ENCODE measurements at regions not wholly inside any gene's neighbourhood (a gene's known extent, or its start where the extent isn't known, plus 50 kb on each side); places are given as distances from the start of the nearest gene placed in this dataset.

DNA sequence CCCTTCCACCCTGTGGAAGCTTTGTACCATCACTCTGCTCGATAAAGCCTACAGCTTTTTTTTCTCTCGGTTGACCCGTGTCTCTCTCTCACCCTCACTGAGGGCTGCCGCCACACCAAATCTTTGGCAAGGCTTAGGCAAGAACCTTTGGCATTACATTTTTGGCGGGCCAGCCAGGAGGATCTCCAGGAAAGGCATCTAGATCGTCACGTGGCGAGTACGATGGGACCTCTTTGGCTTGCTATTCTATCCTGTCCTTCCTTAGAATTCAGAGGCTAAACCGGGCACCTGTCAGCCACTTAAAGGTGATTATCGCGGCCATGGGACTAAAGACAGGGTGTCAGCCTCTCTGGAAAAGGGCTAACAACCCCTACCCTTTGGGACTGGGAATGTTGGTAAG lies 96.2 kb downstream of the UGT2B28 start:
- POLR2A ChIA-PET = no interaction called here

DNA sequence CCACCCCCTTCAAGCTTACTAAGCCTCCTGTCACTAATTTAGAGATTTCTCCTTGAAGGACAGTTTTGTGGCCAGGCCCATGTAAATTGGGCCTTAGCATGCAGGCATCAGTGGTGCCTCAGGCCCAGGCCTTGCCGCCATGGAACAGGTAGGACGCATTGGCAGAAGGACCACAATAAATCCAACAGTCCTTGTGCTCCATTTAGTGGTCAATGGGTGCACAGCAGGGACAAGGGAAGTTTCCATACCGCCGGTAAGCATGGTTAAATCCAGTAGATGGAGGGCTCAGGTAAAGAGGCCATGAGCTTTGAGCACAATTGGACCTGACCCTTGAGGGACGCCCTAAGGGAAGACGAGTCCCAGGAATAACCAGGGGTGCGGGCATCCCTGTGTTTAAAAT lies 97.3 kb downstream of the UGT2B28 start:
- H3K27ac ChIP-seq = no peak overlapping the region
- POLR2A ChIA-PET = no interaction called here
- TF ChIP-seq FOSB (CRISPR knock-in tag; IDR thresholded peaks at IDR 0.05) (no peak), RARB (CRISPR knock-in tag; IDR thresholded peaks at IDR 0.05) (no peak), CEBPB (IDR thresholded peaks at IDR 0.05) (no peak), ESRRA (IDR thresholded peaks at IDR 0.05; ENCODE audit: borderline replicate concordance, low read length) (no peak), HOXA7 (CRISPR knock-in tag; IDR thresholded peaks at IDR 0.05) (no peak), EHMT2 (IDR thresholded peaks at IDR 0.05; ENCODE audit: low read depth) (no peak), CBX2 (IDR thresholded peaks at IDR 0.05; ENCODE audit: borderline replicate concordance, low read depth) (no peak), SMC3 (IDR thresholded peaks at IDR 0.05) (no peak), MAFK (IDR thresholded peaks at IDR 0.05; ENCODE audit: partially characterized antibody) (no peak), BHLHE40 (IDR thresholded peaks at IDR 0.05; ENCODE audit: low read depth, low read length) (no peak), EHF (CRISPR knock-in tag; IDR thresholded peaks at IDR 0.05) (no peak), MAZ (IDR thresholded peaks at IDR 0.05; ENCODE audit: borderline replicate concordance, low read depth, low read length) (no peak), RCOR1 (IDR thresholded peaks at IDR 0.05; ENCODE audit: low read depth, low read length) (no peak), MYC (IDR thresholded peaks at IDR 0.05; ENCODE audit: borderline replicate concordance, low read length) (no peak), ZFP36 (IDR thresholded peaks at IDR 0.05; ENCODE audit: borderline replicate concordance, partially characterized antibody) (no peak), RNF2 (IDR thresholded peaks at IDR 0.05; ENCODE audit: borderline replicate concordance, low read depth) (no peak), ZC3H11A (IDR thresholded peaks at IDR 0.05) (no peak)
- TF ChIP-seq, protein P1, sequence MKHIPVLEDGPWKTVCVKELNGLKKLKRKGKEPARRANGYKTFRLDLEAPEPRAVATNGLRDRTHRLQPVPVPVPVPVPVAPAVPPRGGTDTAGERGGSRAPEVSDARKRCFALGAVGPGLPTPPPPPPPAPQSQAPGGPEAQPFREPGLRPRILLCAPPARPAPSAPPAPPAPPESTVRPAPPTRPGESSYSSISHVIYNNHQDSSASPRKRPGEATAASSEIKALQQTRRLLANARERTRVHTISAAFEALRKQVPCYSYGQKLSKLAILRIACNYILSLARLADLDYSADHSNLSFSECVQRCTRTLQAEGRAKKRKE (CRISPR knock-in tag; IDR thresholded peaks at IDR 0.05; ENCODE audit: low read depth) = no peak
- TF ChIP-seq, protein P2, sequence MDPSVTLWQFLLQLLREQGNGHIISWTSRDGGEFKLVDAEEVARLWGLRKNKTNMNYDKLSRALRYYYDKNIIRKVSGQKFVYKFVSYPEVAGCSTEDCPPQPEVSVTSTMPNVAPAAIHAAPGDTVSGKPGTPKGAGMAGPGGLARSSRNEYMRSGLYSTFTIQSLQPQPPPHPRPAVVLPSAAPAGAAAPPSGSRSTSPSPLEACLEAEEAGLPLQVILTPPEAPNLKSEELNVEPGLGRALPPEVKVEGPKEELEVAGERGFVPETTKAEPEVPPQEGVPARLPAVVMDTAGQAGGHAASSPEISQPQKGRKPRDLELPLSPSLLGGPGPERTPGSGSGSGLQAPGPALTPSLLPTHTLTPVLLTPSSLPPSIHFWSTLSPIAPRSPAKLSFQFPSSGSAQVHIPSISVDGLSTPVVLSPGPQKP (IDR thresholded peaks at IDR 0.05; ENCODE audit: low read depth, low read length) = no peak
- no peak for ATAC-seq
- no peaks in the 10 kb centered on the region for H3K4me1 ChIP-seq
- CTCF ChIA-PET = no interaction called here
- 72% methylated on average over 7 of the region's 7 CpGs for WGBS (ENCODE audit: missing lambda C conversion rate)
- no peak overlapping the region for H3K4me3 ChIP-seq
- peak in 1 of 2 experiments; percentile 6 for DNase-seq (ENCODE audit: low read depth in 1 of 2, low spot score in 1 of 2)
- no peak overlapping the region for H3K4me2 ChIP-seq
- no peak for FAIRE-seq
- H3K9me3 ChIP-seq = no peaks in the 10 kb centered on the region

More for the DNA sequence above, 96.2 kb downstream of the UGT2B28 start:
- ATAC-seq (no peak), DNase-seq (ENCODE audit: low read depth in 1 of 2, low spot score in 1 of 2) (no peak), FAIRE-seq (no peak)
- Histone ChIP-seq H3K9me3 (no peaks in the 10 kb centered on the region), H3K4me2 (no peak overlapping the region), H3K27ac (no peak overlapping the region), H3K4me3 (no peak overlapping the region), H3K4me1 (no peaks in the 10 kb centered on the region)
- WGBS (ENCODE audit: missing lambda C conversion rate) = 74% methylated on average over 12 of the region's 12 CpGs
- TF ChIP-seq, protein P1 (CRISPR knock-in tag; IDR thresholded peaks at IDR 0.05; ENCODE audit: low read depth) = no peak
- TF ChIP-seq, protein P3, sequence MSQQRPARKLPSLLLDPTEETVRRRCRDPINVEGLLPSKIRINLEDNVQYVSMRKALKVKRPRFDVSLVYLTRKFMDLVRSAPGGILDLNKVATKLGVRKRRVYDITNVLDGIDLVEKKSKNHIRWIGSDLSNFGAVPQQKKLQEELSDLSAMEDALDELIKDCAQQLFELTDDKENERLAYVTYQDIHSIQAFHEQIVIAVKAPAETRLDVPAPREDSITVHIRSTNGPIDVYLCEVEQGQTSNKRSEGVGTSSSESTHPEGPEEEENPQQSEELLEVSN (IDR thresholded peaks at IDR 0.05; ENCODE audit: borderline replicate concordance, low read depth) = no peak
- TF ChIP-seq TFCP2L1 (CRISPR knock-in tag; IDR thresholded peaks at IDR 0.05) (no peak), NPAS2 (CRISPR knock-in tag; IDR thresholded peaks at IDR 0.05; ENCODE audit: borderline replicate concordance) (no peak)
- CTCF ChIA-PET = no interaction called here

DNA sequence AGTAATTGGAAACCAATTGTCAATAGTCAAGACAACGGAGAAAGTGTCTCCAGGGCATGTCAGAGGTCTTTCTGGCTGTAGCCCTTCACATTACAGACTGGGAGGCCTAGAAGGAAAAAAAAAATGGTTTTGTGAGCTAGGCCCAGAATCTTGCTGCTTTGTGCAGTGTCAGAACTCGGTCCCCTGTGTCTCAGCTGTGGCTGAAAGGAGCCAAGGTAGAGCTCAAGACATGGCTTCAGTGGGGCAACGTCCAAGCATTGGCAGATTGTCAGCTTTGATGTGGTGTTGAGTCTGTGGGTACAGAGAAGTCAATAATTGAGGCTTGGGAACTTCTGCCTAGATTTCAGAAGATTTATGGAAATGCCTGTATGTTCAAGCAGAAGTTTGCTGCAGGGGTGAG lies 103.0 kb downstream of the UGT2B28 start:
- H3K4me1 ChIP-seq = no peaks in the 10 kb centered on the region
- TF ChIP-seq TFCP2L1 (CRISPR knock-in tag; IDR thresholded peaks at IDR 0.05) = no peak
- TF ChIP-seq RARB (CRISPR knock-in tag; IDR thresholded peaks at IDR 0.05) = no peak
- TF ChIP-seq, protein P4, sequence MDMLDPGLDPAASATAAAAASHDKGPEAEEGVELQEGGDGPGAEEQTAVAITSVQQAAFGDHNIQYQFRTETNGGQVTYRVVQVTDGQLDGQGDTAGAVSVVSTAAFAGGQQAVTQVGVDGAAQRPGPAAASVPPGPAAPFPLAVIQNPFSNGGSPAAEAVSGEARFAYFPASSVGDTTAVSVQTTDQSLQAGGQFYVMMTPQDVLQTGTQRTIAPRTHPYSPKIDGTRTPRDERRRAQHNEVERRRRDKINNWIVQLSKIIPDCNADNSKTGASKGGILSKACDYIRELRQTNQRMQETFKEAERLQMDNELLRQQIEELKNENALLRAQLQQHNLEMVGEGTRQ (IDR thresholded peaks at IDR 0.05) = no peak
- TF ChIP-seq RNF2 (IDR thresholded peaks at IDR 0.05; ENCODE audit: borderline replicate concordance, low read depth) = no peak
- H3K4me2 ChIP-seq = no peak overlapping the region
- no peak overlapping the region for H3K27ac ChIP-seq
- ChIA-PET POLR2A (no interaction called here), CTCF (no interaction called here)
- FAIRE-seq (no peak), ATAC-seq (no peak), DNase-seq (ENCODE audit: low read depth in 1 of 2, low spot score in 1 of 2) (no peak)
- H3K9me3 ChIP-seq = no peaks in the 10 kb centered on the region
- H3K4me3 ChIP-seq = no peak overlapping the region
- 14% methylated on average over 3 of the region's 3 CpGs for WGBS (ENCODE audit: missing lambda C conversion rate)

Data from A549 (cell line).